Spleen (tissue), 7 donors: ENCODE measurements at regions not wholly inside any gene's neighbourhood (a gene's known extent, or its start where the extent isn't known, plus 50 kb on each side); places are given as distances from the start of the nearest gene placed in this dataset.

Source experiments
- POLR2A ChIP-seq, 3 donors: fragments of 450-650 bp; IDR thresholded peaks; one replicate each; pipeline ENCODE4 v1.5.1; 2017; ENCODE audit warnings: antibody characterized with exemption in 3 of 3, mild to moderate bottlenecking in 1 of 3
- POLR2AphosphoS5 ChIP-seq, 3 donors: sonication (generic); formaldehyde crosslinking; IDR thresholded peaks; one replicate each; pipeline ENCODE4 v1.5.1; 2017; ENCODE audit warnings: antibody characterized with exemption in 3 of 3
- TF ChIP-seq, protein P1 (sequence below), 11 experiments: fragments of 200-600 bp in 7 of 11; fragments of 450-650 bp in 4 of 11; sonication (generic) in 4 of 11; IDR thresholded peaks in 8 of 11; conservative IDR thresholded peaks in 3 of 11; 1 replicate in 7 of 11; 2 replicates in 4 of 11; pipeline versions ENCODE4 v1.4.0 to v1.8.0; 2016 to 2021; ENCODE audit warnings: antibody characterized with exemption in 11 of 11, inconsistent platforms in 4 of 11, mild to moderate bottlenecking in 1 of 11
- donor health status: DM: no; HTN: no; CAD: no; lungs with moderate emphysema.
- donor health status: DM: no; HTN: no; CAD: no.
- donor health status: DM: no; HTN: no; CAD: no.

GRCh38 chr16:22727285-22728166, 86.4 kb upstream of the HS3ST2 start:
- TF ChIP-seq, protein P1, sequence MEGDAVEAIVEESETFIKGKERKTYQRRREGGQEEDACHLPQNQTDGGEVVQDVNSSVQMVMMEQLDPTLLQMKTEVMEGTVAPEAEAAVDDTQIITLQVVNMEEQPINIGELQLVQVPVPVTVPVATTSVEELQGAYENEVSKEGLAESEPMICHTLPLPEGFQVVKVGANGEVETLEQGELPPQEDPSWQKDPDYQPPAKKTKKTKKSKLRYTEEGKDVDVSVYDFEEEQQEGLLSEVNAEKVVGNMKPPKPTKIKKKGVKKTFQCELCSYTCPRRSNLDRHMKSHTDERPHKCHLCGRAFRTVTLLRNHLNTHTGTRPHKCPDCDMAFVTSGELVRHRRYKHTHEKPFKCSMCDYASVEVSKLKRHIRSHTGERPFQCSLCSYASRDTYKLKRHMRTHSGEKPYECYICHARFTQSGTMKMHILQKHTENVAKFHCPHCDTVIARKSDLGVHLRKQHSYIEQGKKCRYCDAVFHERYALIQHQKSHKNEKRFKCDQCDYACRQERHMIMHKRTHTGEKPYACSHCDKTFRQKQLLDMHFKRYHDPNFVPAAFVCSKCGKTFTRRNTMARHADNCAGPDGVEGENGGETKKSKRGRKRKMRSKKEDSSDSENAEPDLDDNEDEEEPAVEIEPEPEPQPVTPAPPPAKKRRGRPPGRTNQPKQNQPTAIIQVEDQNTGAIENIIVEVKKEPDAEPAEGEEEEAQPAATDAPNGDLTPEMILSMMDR (IDR thresholded peaks at IDR 0.05 in 8 of 11, conservative IDR thresholded peaks at IDR 0.05 in 3 of 11): no peak
- TF ChIP-seq POLR2AphosphoS5 (IDR thresholded peaks at IDR 0.05) (no peak), POLR2A (IDR thresholded peaks at IDR 0.05) (no peak)
